ENCODE measurements at regions not wholly inside any gene's neighbourhood (a gene's known extent, or its start where the extent isn't known, plus 50 kb on each side); places are given as distances from the start of the nearest gene placed in this dataset.

GRCh38 chr4:131081069-131081468 lies 1985.1 kb downstream of the C4orf33 start:
- no peak for DNase-seq
- no peaks in the 10 kb centered on the region for H3K27me3 ChIP-seq
- no peak overlapping the region for H3K27ac ChIP-seq
- TF ChIP-seq CTCF (IDR thresholded peaks at IDR 0.05) = no peak
- TF ChIP-seq POLR2A (IDR thresholded peaks at IDR 0.05) = no peak
- H3K9me3 ChIP-seq = no peaks in the 10 kb centered on the region
- no peak overlapping the region for H3K4me3 ChIP-seq
- intact Hi-C loops (cut with DNase I; ENCODE audit: low total_unique reads) = no loop called here
- no peaks in the 10 kb centered on the region for H3K36me3 ChIP-seq (ENCODE audit: low read depth, missing control alignments)
- H3K4me1 ChIP-seq = no peaks in the 10 kb centered on the region

- 87 to 89% methylated on average over 3 of the region's 3 CpGs for WGBS, 2 donors
- intact Hi-C loops (cut with DNase I; ENCODE audit: low total_unique reads) = no loop called here
Observed at GRCh38 chr4:131084997-131085396, 1989.0 kb downstream of the C4orf33 start.

GRCh38 chr4:131091896-131092295 lies 1995.9 kb downstream of the C4orf33 start:
- Histone ChIP-seq H3K27me3 (no peaks in the 10 kb centered on the region), H3K4me3 (no peak overlapping the region), H3K27ac (no peak overlapping the region), H3K9me3 (no peaks in the 10 kb centered on the region), H3K36me3 (ENCODE audit: low read depth, missing control alignments) (no peaks in the 10 kb centered on the region), H3K4me1 (no peaks in the 10 kb centered on the region)
- intact Hi-C loops (cut with DNase I; ENCODE audit: low total_unique reads) = no loop called here
- DNase-seq = no peak
- TF ChIP-seq POLR2A (IDR thresholded peaks at IDR 0.05) = no peak
- no peak for TF ChIP-seq CTCF (IDR thresholded peaks at IDR 0.05)

More at GRCh38 chr4:131084997-131085396, 1989.0 kb downstream of the C4orf33 start:
- no peak overlapping the region for H3K4me3 ChIP-seq
- no peaks in the 10 kb centered on the region for H3K4me1 ChIP-seq
- DNase-seq = no peak
- H3K36me3 ChIP-seq (ENCODE audit: low read depth, missing control alignments) = no peaks in the 10 kb centered on the region
- no peaks in the 10 kb centered on the region for H3K27me3 ChIP-seq
- TF ChIP-seq POLR2A (IDR thresholded peaks at IDR 0.05) (no peak), CTCF (IDR thresholded peaks at IDR 0.05) (no peak)
- no peak overlapping the region for H3K27ac ChIP-seq
- no peaks in the 10 kb centered on the region for H3K9me3 ChIP-seq

GRCh38 chr4:131093303-131093702 lies 1997.4 kb downstream of the C4orf33 start:
- 84 to 93% methylated on average over 2 of the region's 2 CpGs for WGBS, 2 donors
- intact Hi-C loops (cut with DNase I; ENCODE audit: low total_unique reads) = no loop called here
- no peaks in the 10 kb centered on the region for H3K27me3 ChIP-seq
- H3K9me3 ChIP-seq = no peaks in the 10 kb centered on the region
- no peaks in the 10 kb centered on the region for H3K4me1 ChIP-seq
- DNase-seq = no peak
- no peak overlapping the region for H3K4me3 ChIP-seq
- no peak overlapping the region for H3K27ac ChIP-seq
- no peak for TF ChIP-seq POLR2A (IDR thresholded peaks at IDR 0.05)
- TF ChIP-seq CTCF (IDR thresholded peaks at IDR 0.05) = no peak
- no peaks in the 10 kb centered on the region for H3K36me3 ChIP-seq (ENCODE audit: low read depth, missing control alignments)

GRCh38 chr4:131098976-131099375 lies 2003.0 kb downstream of the C4orf33 start:
- Histone ChIP-seq H3K36me3 (ENCODE audit: low read depth, missing control alignments) (no peaks in the 10 kb centered on the region), H3K4me3 (no peak overlapping the region), H3K27ac (no peak overlapping the region), H3K27me3 (no peaks in the 10 kb centered on the region), H3K4me1 (no peaks in the 10 kb centered on the region), H3K9me3 (no peaks in the 10 kb centered on the region)
- intact Hi-C loops (cut with DNase I; ENCODE audit: low total_unique reads) = no loop called here
- no peak for TF ChIP-seq POLR2A (IDR thresholded peaks at IDR 0.05)
- no peak for DNase-seq
- 76 to 89% methylated on average over 4 to 5 of the region's 5 CpGs for WGBS, 2 donors

All from testis (tissue), 2 donors.